Smooth muscle cell (in vitro differentiated cells): ENCODE measurements at regions not wholly inside any gene's neighbourhood (a gene's known extent, or its start where the extent isn't known, plus 50 kb on each side); places are given as distances from the start of the nearest gene placed in this dataset.
A peak's percentile ranks its signal among the peaks of the same experiment; 100 is the strongest.

Experiments
- DNase-seq: peaks from one replicate; lab custom pipeline; 2025; ENCODE audit not compliant: unreplicated experiment; lab: John Stamatoyannopoulos, UW
- H2AFZ ChIP-seq: fragments of 200-600 bp; sonication (generic); 2 replicates; pipeline ENCODE4 v1.6.0; 2016; ENCODE audit warnings: antibody characterized with exemption, low read depth, mild to moderate bottlenecking
- H3F3A ChIP-seq: fragments of 200-600 bp; sonication (generic); 2 replicates; pipeline ENCODE4 v1.6.0; 2017; ENCODE audit warnings: antibody characterized with exemption, low read depth
- H3K27ac ChIP-seq: fragments of 200-600 bp; sonication (generic); 2 replicates; pipeline ENCODE4 v1.5.1; 2016; ENCODE audit warnings: low read depth, mild to moderate bottlenecking
- H3K27me3 ChIP-seq: fragments of 200-600 bp; sonication (generic); 2 replicates; pipeline ENCODE4 v1.6.1; 2016; ENCODE audit warnings: low read depth, mild to moderate bottlenecking
- H3K36me3 ChIP-seq: fragments of 200-600 bp; sonication (generic); 2 replicates; pipeline ENCODE4 v1.5.1; 2016; ENCODE audit warnings: low read depth
- H3K4me1 ChIP-seq: fragments of 200-600 bp; sonication (generic); 2 replicates; pipeline ENCODE4 v1.5.1; 2016; ENCODE audit warnings: low read depth
- H3K4me2 ChIP-seq: fragments of 200-600 bp; sonication (generic); 2 replicates; pipeline ENCODE4 v1.6.0; 2016; ENCODE audit warnings: mild to moderate bottlenecking
- H3K4me3 ChIP-seq: fragments of 200-600 bp; sonication (generic); 2 replicates; pipeline ENCODE4 v1.5.1; 2016; ENCODE audit warnings: mild to moderate bottlenecking
- H3K79me2 ChIP-seq: fragments of 200-600 bp; sonication (generic); 2 replicates; pipeline ENCODE4 v1.6.0; 2016; ENCODE audit warnings: low read depth, mild to moderate bottlenecking
- H3K9ac ChIP-seq: fragments of 200-600 bp; sonication (generic); 2 replicates; pipeline ENCODE4 v1.6.0; 2016; ENCODE audit warnings: low read depth
- H3K9me3 ChIP-seq: fragments of 200-600 bp; sonication (generic); replicated peaks from 2 replicates; pipeline ENCODE4 v1.5.1; 2016; ENCODE audit warnings: low read depth
- H4K20me1 ChIP-seq: fragments of 200-600 bp; sonication (generic); 2 replicates; pipeline ENCODE4 v1.6.0; 2016; ENCODE audit warnings: low read depth
- WGBS: methylation state at CpG from one replicate; pipeline ENCODE4 v1.1.7; 2016; ENCODE audit warnings: low lambda C conversion rate; 5-methylcytosine and 5-hydroxymethylcytosine counted together
- TF ChIP-seq, protein P1 (sequence below): fragments of 200-600 bp; sonication (generic); IDR thresholded peaks from 2 replicates; pipeline ENCODE4 v1.5.1; 2017; ENCODE audit warnings: borderline replicate concordance, mild to moderate bottlenecking, antibody characterized with exemption; ENCODE audit not compliant: insufficient read depth, poor library complexity, severe bottlenecking

DNA sequence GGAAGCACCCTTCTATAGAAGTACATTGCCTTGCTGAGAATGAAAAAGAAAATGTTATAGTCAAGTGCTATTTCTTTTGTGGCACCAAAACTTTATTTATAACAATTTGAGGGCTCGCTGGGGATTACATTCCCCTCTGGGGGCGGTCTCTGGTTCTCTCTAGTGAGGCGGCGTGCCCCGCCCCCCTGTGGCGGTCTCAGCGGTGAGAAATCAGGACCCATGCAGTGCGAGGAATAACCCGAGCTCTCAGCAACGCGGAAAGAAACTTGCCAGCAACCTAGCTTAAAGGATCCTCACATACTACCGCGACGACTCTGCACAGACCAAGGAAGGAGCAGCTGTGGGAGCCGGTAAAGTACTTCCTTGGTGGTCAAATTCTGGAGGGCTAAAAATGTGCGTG is 83.4 kb upstream of the SHISA3 start:
- WGBS: 40% methylated on average over 16 of the region's 16 CpGs
- H3K79me2 ChIP-seq: no peaks in the 10 kb centered on the region
- peak overlapping the region; percentile 28 for H3K4me3 ChIP-seq
- no peak overlapping the region for H3K9ac ChIP-seq
- H3K9me3 ChIP-seq: no peaks in the 10 kb centered on the region
- H3K4me1 ChIP-seq: peaks cover 7% of the 10 kb centered on the region
- no peak overlapping the region for H3K27ac ChIP-seq
- no peaks in the 10 kb centered on the region for H3F3A ChIP-seq
- H3K36me3 ChIP-seq: no peaks in the 10 kb centered on the region
- DNase-seq: no peak
- no peaks in the 10 kb centered on the region for H4K20me1 ChIP-seq
- peak overlapping the region; percentile 77 for H2AFZ ChIP-seq
- H3K4me2 ChIP-seq: peak overlapping the region; percentile 71
- TF ChIP-seq, protein P1, sequence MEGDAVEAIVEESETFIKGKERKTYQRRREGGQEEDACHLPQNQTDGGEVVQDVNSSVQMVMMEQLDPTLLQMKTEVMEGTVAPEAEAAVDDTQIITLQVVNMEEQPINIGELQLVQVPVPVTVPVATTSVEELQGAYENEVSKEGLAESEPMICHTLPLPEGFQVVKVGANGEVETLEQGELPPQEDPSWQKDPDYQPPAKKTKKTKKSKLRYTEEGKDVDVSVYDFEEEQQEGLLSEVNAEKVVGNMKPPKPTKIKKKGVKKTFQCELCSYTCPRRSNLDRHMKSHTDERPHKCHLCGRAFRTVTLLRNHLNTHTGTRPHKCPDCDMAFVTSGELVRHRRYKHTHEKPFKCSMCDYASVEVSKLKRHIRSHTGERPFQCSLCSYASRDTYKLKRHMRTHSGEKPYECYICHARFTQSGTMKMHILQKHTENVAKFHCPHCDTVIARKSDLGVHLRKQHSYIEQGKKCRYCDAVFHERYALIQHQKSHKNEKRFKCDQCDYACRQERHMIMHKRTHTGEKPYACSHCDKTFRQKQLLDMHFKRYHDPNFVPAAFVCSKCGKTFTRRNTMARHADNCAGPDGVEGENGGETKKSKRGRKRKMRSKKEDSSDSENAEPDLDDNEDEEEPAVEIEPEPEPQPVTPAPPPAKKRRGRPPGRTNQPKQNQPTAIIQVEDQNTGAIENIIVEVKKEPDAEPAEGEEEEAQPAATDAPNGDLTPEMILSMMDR: no peak
- no peaks in the 10 kb centered on the region for H3K27me3 ChIP-seq

DNA sequence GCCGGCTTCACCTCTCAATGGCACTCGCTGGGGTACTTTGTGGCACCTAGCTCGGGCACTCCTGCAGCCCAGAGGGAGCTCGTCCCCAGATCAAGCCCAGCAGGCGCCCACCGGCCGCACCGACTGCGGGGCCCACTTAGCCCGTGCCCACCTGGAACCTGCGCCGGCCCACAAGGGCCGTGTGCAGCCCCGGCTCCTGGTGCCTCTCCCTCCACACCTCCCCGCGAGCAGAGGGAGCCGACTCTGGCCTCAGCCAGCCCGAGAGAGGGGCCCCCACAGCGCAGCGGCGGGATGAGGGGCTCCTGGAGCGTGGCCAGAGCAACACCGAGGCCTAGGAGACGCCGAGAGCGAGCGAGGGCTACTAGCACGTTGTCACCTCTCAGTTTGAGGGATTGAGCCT is 82.1 kb upstream of the SHISA3 start:
- Histone ChIP-seq H3K4me1 (peaks cover 7% of the 10 kb centered on the region), H3K9me3 (no peaks in the 10 kb centered on the region), H3K27me3 (no peaks in the 10 kb centered on the region), H3K79me2 (no peaks in the 10 kb centered on the region), H3K9ac (no peak overlapping the region), H3F3A (no peaks in the 10 kb centered on the region), H4K20me1 (no peaks in the 10 kb centered on the region), H2AFZ (no peak overlapping the region), H3K4me3 (no peak overlapping the region), H3K36me3 (no peaks in the 10 kb centered on the region), H3K4me2 (no peak overlapping the region), H3K27ac (no peak overlapping the region)
- 94% methylated on average over 28 of the region's 28 CpGs for WGBS
- TF ChIP-seq, protein P1: no peak
- DNase-seq: no peak

DNA sequence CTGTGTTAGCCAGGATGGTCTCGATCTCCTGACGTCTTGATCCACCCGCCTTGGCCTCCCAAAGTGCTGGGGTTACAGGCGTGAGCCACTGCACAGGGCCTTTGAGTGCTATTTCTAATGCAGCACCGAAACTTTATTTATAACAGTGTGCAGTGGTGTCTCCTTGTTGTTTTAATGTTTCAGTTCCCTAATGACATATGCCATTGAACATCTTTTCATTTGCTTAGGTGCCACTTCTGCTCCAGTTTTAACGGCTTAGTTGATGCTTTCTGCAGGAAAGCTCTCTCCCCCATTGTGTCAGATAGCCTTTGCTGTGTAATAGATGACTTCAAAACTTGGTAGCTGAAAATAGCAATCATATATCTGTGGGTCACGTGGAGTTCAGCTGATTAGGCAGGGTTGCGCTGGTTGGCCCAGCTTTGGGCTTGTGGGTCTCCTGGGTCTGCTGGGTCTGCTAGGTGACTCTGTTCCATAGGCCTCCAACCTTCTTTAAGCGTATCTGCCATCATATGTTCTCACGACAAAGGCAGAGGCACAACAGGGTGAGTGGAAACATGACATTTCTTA is 76.4 kb upstream of the SHISA3 start:
- H3K79me2 ChIP-seq: no peaks in the 10 kb centered on the region
- peaks cover 7% of the 10 kb centered on the region for H3K4me1 ChIP-seq
- no peaks in the 10 kb centered on the region for H3F3A ChIP-seq
- no peaks in the 10 kb centered on the region for H4K20me1 ChIP-seq
- H2AFZ ChIP-seq: no peak overlapping the region
- H3K36me3 ChIP-seq: no peaks in the 10 kb centered on the region
- no peak overlapping the region for H3K4me3 ChIP-seq
- no peak overlapping the region for H3K27ac ChIP-seq
- H3K4me2 ChIP-seq: no peak overlapping the region
- TF ChIP-seq, protein P1: no peak
- no peaks in the 10 kb centered on the region for H3K9me3 ChIP-seq
- H3K9ac ChIP-seq: no peak overlapping the region
- WGBS: 78% methylated on average over 10 of the region's 10 CpGs
- DNase-seq: no peak
- no peaks in the 10 kb centered on the region for H3K27me3 ChIP-seq

DNA sequence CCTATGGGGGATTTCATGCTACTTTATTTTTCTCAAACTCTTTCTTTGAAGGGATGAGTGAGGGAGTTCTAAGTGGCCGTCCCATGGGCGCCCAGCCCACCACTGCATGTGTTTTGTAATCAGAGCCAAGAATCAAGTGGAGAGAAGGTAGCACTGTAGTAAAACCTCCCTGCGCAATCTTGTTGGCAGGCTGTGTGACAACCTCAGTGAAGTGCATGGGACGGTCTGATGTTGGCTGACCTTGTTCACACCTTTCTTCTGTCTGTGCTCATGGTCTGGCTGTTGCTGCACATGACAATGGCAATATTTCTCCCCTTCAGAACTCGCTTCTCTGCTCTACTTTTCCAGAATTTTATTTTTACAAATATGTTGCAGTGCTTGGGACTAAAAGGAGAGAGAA is 71.2 kb upstream of the SHISA3 start:
- DNase-seq: no peak
- Histone ChIP-seq H3K9ac (no peak overlapping the region), H3K4me3 (no peak overlapping the region), H3K27me3 (no peaks in the 10 kb centered on the region), H3K27ac (no peak overlapping the region), H3K36me3 (no peaks in the 10 kb centered on the region), H2AFZ (no peak overlapping the region), H3K79me2 (no peaks in the 10 kb centered on the region), H4K20me1 (no peaks in the 10 kb centered on the region), H3K4me1 (no peaks in the 10 kb centered on the region), H3K9me3 (no peaks in the 10 kb centered on the region), H3K4me2 (no peak overlapping the region), H3F3A (no peaks in the 10 kb centered on the region)
- TF ChIP-seq, protein P1: no peak
- WGBS: 96% methylated on average over 5 of the region's 5 CpGs
